ENCODE measurements at regions not wholly inside any gene's neighbourhood (a gene's known extent, or its start where the extent isn't known, plus 50 kb on each side); places are given as distances from the start of the nearest gene placed in this dataset.
"Not testable (repeated sequence)": the region's sequence is repeated elsewhere in the genome, so short reads cannot be mapped to it uniquely, and the experiment has no call there.

DNA sequence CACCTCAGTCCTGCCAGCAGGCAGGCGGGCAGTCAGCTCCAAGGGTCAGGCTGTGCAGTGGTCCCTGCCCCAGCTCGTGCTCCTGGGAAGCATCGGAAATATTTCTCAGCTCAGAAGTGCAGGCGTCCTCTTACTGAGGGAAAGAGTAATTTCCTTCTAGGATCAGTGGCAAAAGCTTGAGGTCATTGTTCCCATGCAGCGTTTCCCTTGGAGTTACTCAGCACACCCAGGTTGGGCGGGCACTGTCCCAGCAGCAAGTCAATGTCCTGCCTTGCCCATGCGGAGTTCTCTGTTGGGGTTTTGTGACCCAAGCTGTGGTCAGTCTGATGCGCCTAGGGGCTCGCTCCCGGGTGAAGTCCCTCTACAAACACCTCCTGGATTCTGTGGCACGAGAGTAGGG, 69.4 kb upstream of the CRYM start:
- TF ChIP-seq, protein P1, sequence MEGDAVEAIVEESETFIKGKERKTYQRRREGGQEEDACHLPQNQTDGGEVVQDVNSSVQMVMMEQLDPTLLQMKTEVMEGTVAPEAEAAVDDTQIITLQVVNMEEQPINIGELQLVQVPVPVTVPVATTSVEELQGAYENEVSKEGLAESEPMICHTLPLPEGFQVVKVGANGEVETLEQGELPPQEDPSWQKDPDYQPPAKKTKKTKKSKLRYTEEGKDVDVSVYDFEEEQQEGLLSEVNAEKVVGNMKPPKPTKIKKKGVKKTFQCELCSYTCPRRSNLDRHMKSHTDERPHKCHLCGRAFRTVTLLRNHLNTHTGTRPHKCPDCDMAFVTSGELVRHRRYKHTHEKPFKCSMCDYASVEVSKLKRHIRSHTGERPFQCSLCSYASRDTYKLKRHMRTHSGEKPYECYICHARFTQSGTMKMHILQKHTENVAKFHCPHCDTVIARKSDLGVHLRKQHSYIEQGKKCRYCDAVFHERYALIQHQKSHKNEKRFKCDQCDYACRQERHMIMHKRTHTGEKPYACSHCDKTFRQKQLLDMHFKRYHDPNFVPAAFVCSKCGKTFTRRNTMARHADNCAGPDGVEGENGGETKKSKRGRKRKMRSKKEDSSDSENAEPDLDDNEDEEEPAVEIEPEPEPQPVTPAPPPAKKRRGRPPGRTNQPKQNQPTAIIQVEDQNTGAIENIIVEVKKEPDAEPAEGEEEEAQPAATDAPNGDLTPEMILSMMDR (IDR thresholded peaks at IDR 0.05), result not testable (repeated sequence)
- TF ChIP-seq POLR2A (IDR thresholded peaks at IDR 0.05), result not testable (repeated sequence)
